ENCODE measurements at regions not wholly inside any gene's neighbourhood (a gene's known extent, or its start where the extent isn't known, plus 50 kb on each side); places are given as distances from the start of the nearest gene placed in this dataset.
"Not testable (repeated sequence)": the region's sequence is repeated elsewhere in the genome, so short reads cannot be mapped to it uniquely, and the experiment has no call there.

GRCh38 chrX:42362219-42362618, 415.7 kb downstream of the PPP1R2C start:
- no peak for DNase-seq (ENCODE audit: low read depth in 4 of 4, low spot score in 2 of 4)

- DNase-seq (ENCODE audit: low read depth in 4 of 4, low spot score in 2 of 4) = not testable (repeated sequence)
Observed at GRCh38 chrX:42342981-42343380, 419.6 kb upstream of the CASK start.

Measured in left renal cortex interstitium (tissue), 4 donors.